Glomerular endothelial cell (primary cell): ENCODE measurements at regions not wholly inside any gene's neighbourhood (a gene's known extent, or its start where the extent isn't known, plus 50 kb on each side); places are given as distances from the start of the nearest gene placed in this dataset.

Experiments
- DNase-seq: peaks from one replicate; pipeline ENCODE4 v3.0.0-alpha.2; 2011; ENCODE audit warnings: low read depth, low spot score; ENCODE audit errors: extremely low read depth

GRCh38 chr3:13249664-13250390 lies 170.3 kb downstream of the NUP210 start:
- no peak for DNase-seq

- no peak for DNase-seq
These were observed 171.5 kb downstream of the NUP210 start for GRCh38 chr3:13248640-13249039.

- no peak for DNase-seq
These were observed 172.4 kb upstream of the IQSEC1 start for GRCh38 chr3:13245615-13245978.

GRCh38 chr3:13243586-13243985 lies 170.4 kb upstream of the IQSEC1 start:
- no peak for DNase-seq

- DNase-seq = no peak
These were observed 169.1 kb upstream of the IQSEC1 start for GRCh38 chr3:13242364-13242737.

- no peak for DNase-seq
These were observed 168.6 kb upstream of the IQSEC1 start for GRCh38 chr3:13241621-13242363.

GRCh38 chr3:13240928-13241618 lies 167.8 kb upstream of the IQSEC1 start:
- no peak for DNase-seq

GRCh38 chr3:13239467-13239760 lies 166.2 kb upstream of the IQSEC1 start:
- no peak for DNase-seq

GRCh38 chr3:13238687-13239466 lies 165.6 kb upstream of the IQSEC1 start:
- no peak for DNase-seq

- DNase-seq = no peak
These were observed 164.7 kb upstream of the IQSEC1 start for GRCh38 chr3:13237776-13238490.

- DNase-seq = no peak
These were observed 163.4 kb upstream of the IQSEC1 start for GRCh38 chr3:13236557-13237173.

GRCh38 chr3:13235897-13236296 lies 162.7 kb upstream of the IQSEC1 start:
- no peak for DNase-seq

GRCh38 chr3:13235079-13235478 lies 161.8 kb upstream of the IQSEC1 start:
- DNase-seq = no peak

- no peak for DNase-seq
These were observed 161.4 kb upstream of the IQSEC1 start for GRCh38 chr3:13234666-13235065.

GRCh38 chr3:13233487-13234485 lies 160.6 kb upstream of the IQSEC1 start:
- DNase-seq = no peak

- DNase-seq = no peak
These were observed 158.8 kb upstream of the IQSEC1 start for GRCh38 chr3:13231781-13232666.

GRCh38 chr3:13229273-13229949 lies 156.2 kb upstream of the IQSEC1 start:
- DNase-seq = no peak
